H9 (cell line): ENCODE measurements at regions not wholly inside any gene's neighbourhood (a gene's known extent, or its start where the extent isn't known, plus 50 kb on each side); places are given as distances from the start of the nearest gene placed in this dataset.

Experiments
- DNase-seq: peaks from one replicate; pipeline ENCODE4 v3.0.0-alpha.2; 2017
- H2AFZ ChIP-seq: one replicate; pipeline ENCODE4 v1.6.1; 2013; ENCODE audit warnings: mild to moderate bottlenecking, low read length, control low read depth, moderate library complexity
- H2AK5ac ChIP-seq: 2 replicates; pipeline ENCODE4 v1.6.1; 2013; ENCODE audit warnings: low read length, control low read depth, mixed read lengths; ENCODE audit not compliant: insufficient read length
- H2BK120ac ChIP-seq: one replicate; pipeline ENCODE4 v1.6.1; 2013; ENCODE audit warnings: low read depth, mild to moderate bottlenecking, low read length, control low read depth, inconsistent platforms; ENCODE audit not compliant: poor library complexity, severe bottlenecking
- H2BK12ac ChIP-seq: 2 replicates; pipeline ENCODE4 v1.6.1; 2013; ENCODE audit warnings: low read length, control low read depth, mixed read lengths, low read depth; ENCODE audit not compliant: insufficient read length
- H2BK15ac ChIP-seq: 2 replicates; pipeline ENCODE4 v1.6.1; 2013; ENCODE audit warnings: low read depth, low read length, control low read depth
- H2BK20ac ChIP-seq: one replicate; pipeline ENCODE4 v1.6.1; 2013; ENCODE audit warnings: low read depth, mild to moderate bottlenecking, low read length, control low read depth, inconsistent platforms; ENCODE audit not compliant: poor library complexity, severe bottlenecking
- H2BK5ac ChIP-seq: 2 replicates; pipeline ENCODE4 v1.6.1; 2013; ENCODE audit warnings: low read length, control low read depth, mixed read lengths; ENCODE audit not compliant: insufficient read length
- H3K14ac ChIP-seq: 2 replicates; pipeline ENCODE4 v1.6.1; 2013; ENCODE audit warnings: low read length, control low read depth; ENCODE audit not compliant: insufficient read depth
- H3K18ac ChIP-seq: 2 replicates; pipeline ENCODE4 v1.6.1; 2013; ENCODE audit warnings: low read depth, mild to moderate bottlenecking, mixed read lengths, low read length, control low read depth; ENCODE audit not compliant: insufficient read length
- H3K23ac ChIP-seq: 2 replicates; pipeline ENCODE4 v1.6.1; 2013; ENCODE audit warnings: low read length, control low read depth, mixed read lengths, low read depth; ENCODE audit not compliant: insufficient read length
- H3K23me2 ChIP-seq: 2 replicates; pipeline ENCODE4 v1.6.1; 2013; ENCODE audit warnings: low read depth, mild to moderate bottlenecking, mixed read lengths, low read length, control low read depth; ENCODE audit not compliant: insufficient read length, poor library complexity, severe bottlenecking
- H3K27ac ChIP-seq: 2 replicates; pipeline ENCODE4 v1.5.1; 2013; ENCODE audit warnings: low read length, control low read depth, mixed read lengths, low read depth; ENCODE audit not compliant: insufficient read length
- H3K27me3 ChIP-seq: 2 replicates; pipeline ENCODE4 v1.6.1; 2013; ENCODE audit warnings: low read length, control low read depth, inconsistent platforms; ENCODE audit not compliant: insufficient read depth
- H3K4ac ChIP-seq: 2 replicates; pipeline ENCODE4 v1.6.1; 2013; ENCODE audit warnings: low read depth, mild to moderate bottlenecking, control low read depth, inconsistent platforms, low read length, moderate library complexity
- H3K4me1 ChIP-seq: 2 replicates; pipeline ENCODE4 v1.6.1; 2013; ENCODE audit warnings: low read length, control low read depth, inconsistent platforms; ENCODE audit not compliant: insufficient read depth
- H3K4me2 ChIP-seq: 2 replicates; pipeline ENCODE4 v1.6.1; 2013; ENCODE audit warnings: low read length, control low read depth, mixed read lengths; ENCODE audit not compliant: insufficient read length, insufficient read depth
- H3K56ac ChIP-seq: 2 replicates; pipeline ENCODE4 v1.6.1; 2013; ENCODE audit warnings: low read depth, mild to moderate bottlenecking, mixed read lengths, low read length, control low read depth; ENCODE audit not compliant: insufficient read length
- H3K79me1 ChIP-seq: 2 replicates; pipeline ENCODE4 v1.6.1; 2013; ENCODE audit warnings: low read depth, mild to moderate bottlenecking, moderate library complexity, low read length, control low read depth, inconsistent platforms; ENCODE audit not compliant: insufficient read depth, poor library complexity, severe bottlenecking
- H3K79me2 ChIP-seq: 2 replicates; pipeline ENCODE4 v1.6.1; 2013; ENCODE audit warnings: low read length, control low read depth, inconsistent platforms; ENCODE audit not compliant: insufficient read depth
- H3K9ac ChIP-seq: 2 replicates; pipeline ENCODE4 v1.6.1; 2013; ENCODE audit warnings: low read length, control low read depth, mixed read lengths; ENCODE audit not compliant: insufficient read length; ENCODE audit errors: extremely low read depth
- H3K9me3 ChIP-seq: one replicate; pipeline ENCODE4 v1.6.1; 2013; ENCODE audit warnings: low read depth, low read length, inconsistent platforms; ENCODE audit not compliant: control insufficient read depth
- H3T11ph ChIP-seq: one replicate; pipeline ENCODE4 v1.6.1; 2013; ENCODE audit warnings: mild to moderate bottlenecking, low read length, control low read depth, inconsistent platforms
- H4K20me1 ChIP-seq: one replicate; pipeline ENCODE4 v1.6.1; 2013; ENCODE audit not compliant: control insufficient read depth, insufficient read length, insufficient read depth
- H4K5ac ChIP-seq: 2 replicates; pipeline ENCODE4 v1.6.1; 2013; ENCODE audit warnings: low read depth, mild to moderate bottlenecking, mixed read lengths, low read length, control low read depth; ENCODE audit not compliant: insufficient read length
- H4K8ac ChIP-seq: replicated peaks from 2 replicates; pipeline ENCODE4 v1.6.1; 2013; ENCODE audit warnings: low read length, control low read depth, mixed read lengths, low read depth; ENCODE audit not compliant: insufficient read length
- H4K91ac ChIP-seq: 2 replicates; pipeline ENCODE4 v1.6.1; 2013; ENCODE audit warnings: low read depth, mild to moderate bottlenecking, moderate library complexity, mixed read lengths, low read length, control low read depth; ENCODE audit not compliant: insufficient read length
- H3K27ac Mint-ChIP-seq, 3 experiments: 2 replicates in 2 of 3; 3 replicates in 1 of 3; pipeline ENCODE4 v1.8.0; 2020 to 2021; ENCODE audit warnings: mixed read lengths in 3 of 3, mild to moderate bottlenecking in 1 of 3, moderate library complexity in 1 of 3
- H3K27me3 Mint-ChIP-seq: 2 replicates; pipeline ENCODE4 v1.8.0; 2021; ENCODE audit warnings: low read depth, mild to moderate bottlenecking, moderate library complexity, mixed read lengths
- H3K36me3 Mint-ChIP-seq, 3 experiments: 2 replicates in 2 of 3; 3 replicates in 1 of 3; pipeline ENCODE4 v1.8.0; 2020 to 2021; ENCODE audit warnings: low read depth in 3 of 3, mixed read lengths in 3 of 3; ENCODE audit not compliant: insufficient read depth in 1 of 3
- H3K4me1 Mint-ChIP-seq, 2 experiments: 2 replicates each; pipeline ENCODE4 v1.8.0; 2020; ENCODE audit warnings: mixed read lengths in 2 of 2
- H3K4me3 Mint-ChIP-seq, 2 experiments: 2 replicates in 1 of 2; 3 replicates in 1 of 2; pipeline ENCODE4 v1.8.0; 2020 to 2021; ENCODE audit warnings: mild to moderate bottlenecking in 2 of 2, mixed read lengths in 2 of 2, moderate library complexity in 1 of 2
- H3K9me3 Mint-ChIP-seq, 2 experiments: 2 replicates in 1 of 2; 3 replicates in 1 of 2; pipeline ENCODE4 v1.8.0; 2020; ENCODE audit warnings: mild to moderate bottlenecking in 2 of 2, mixed read lengths in 2 of 2, moderate library complexity in 1 of 2
- WGBS: extraction: QIAGEN DNeasy Blood & Tissue Kit; methylation state at CpG from one replicate; pipeline ENCODE4 v1.1.7; 2013; ENCODE audit warnings: missing lambda C conversion rate, low lambda C conversion rate, mixed read lengths; ENCODE audit not compliant: insufficient read length; ENCODE audit errors: extremely low coverage; 5-methylcytosine and 5-hydroxymethylcytosine counted together
- TF ChIP-seq, protein P1 (sequence below): fragments of 200-600 bp; sonication (generic); conservative IDR thresholded peaks from 3 replicates; pipeline ENCODE4 v1.8.0; 2021; ENCODE audit warnings: antibody characterized with exemption, mild to moderate bottlenecking

DNA sequence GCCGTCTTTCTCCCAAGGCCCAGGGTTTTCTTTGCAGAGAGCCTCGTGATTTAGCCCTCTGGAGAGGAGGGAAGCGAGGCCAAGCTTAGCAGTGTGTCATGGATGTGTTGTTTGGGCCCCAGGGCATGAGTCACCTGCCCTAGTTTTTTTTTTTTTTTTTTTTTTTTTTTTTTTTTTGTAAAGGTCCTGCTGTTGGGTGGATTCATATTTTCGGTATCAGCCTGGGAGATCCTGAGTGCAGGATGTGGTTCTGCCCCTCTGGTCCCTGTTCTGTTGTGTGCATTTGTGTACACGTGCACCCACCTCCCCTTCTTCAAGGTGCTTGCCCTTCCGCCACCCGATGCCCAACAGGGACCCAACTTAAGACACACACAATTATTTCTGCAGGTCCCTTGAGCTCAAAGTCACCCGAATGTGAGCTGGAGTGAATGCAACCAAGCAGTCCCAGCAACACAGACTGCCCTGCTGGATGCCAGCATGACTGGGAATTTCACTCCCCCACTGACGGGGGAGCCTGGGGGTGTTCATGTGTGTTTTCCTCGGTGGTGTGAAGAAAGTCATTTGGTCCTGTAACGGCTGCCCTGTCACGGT, 265.8 kb upstream of the TNRC6C start:
- no peak overlapping the region for H3K18ac ChIP-seq
- H3K14ac ChIP-seq, result no peak overlapping the region
- H3K9me3 Mint-ChIP-seq, result no peaks in the 10 kb centered on the region
- TF ChIP-seq, protein P1, sequence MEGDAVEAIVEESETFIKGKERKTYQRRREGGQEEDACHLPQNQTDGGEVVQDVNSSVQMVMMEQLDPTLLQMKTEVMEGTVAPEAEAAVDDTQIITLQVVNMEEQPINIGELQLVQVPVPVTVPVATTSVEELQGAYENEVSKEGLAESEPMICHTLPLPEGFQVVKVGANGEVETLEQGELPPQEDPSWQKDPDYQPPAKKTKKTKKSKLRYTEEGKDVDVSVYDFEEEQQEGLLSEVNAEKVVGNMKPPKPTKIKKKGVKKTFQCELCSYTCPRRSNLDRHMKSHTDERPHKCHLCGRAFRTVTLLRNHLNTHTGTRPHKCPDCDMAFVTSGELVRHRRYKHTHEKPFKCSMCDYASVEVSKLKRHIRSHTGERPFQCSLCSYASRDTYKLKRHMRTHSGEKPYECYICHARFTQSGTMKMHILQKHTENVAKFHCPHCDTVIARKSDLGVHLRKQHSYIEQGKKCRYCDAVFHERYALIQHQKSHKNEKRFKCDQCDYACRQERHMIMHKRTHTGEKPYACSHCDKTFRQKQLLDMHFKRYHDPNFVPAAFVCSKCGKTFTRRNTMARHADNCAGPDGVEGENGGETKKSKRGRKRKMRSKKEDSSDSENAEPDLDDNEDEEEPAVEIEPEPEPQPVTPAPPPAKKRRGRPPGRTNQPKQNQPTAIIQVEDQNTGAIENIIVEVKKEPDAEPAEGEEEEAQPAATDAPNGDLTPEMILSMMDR, result no peak
- H3K9me3 ChIP-seq, result no peaks in the 10 kb centered on the region
- H3K4me2 ChIP-seq, result no peak overlapping the region
- no peaks in the 10 kb centered on the region for H3K79me1 ChIP-seq
- H3K36me3 Mint-ChIP-seq, result no peaks in the 10 kb centered on the region
- peak; percentile 24 for DNase-seq
- H4K5ac ChIP-seq, result no peak overlapping the region
- peaks cover 10% of the 10 kb centered on the region for H3K23me2 ChIP-seq
- H2BK20ac ChIP-seq, result no peak overlapping the region
- no peak overlapping the region for H3K27ac ChIP-seq
- H4K8ac ChIP-seq, result no peak overlapping the region
- H2BK15ac ChIP-seq, result no peak overlapping the region
- H2AK5ac ChIP-seq, result no peak overlapping the region
- no peak overlapping the region for H2BK12ac ChIP-seq
- H3K4ac ChIP-seq, result no peak overlapping the region
- no CpG with 5 or more reads among the region's 12 CpGs for WGBS
- peaks cover 43 to 45% of the 10 kb centered on the region in 2 experiments for H3K4me1 Mint-ChIP-seq
- no peaks in the 10 kb centered on the region for H3K4me1 ChIP-seq
- H4K91ac ChIP-seq, result no peak overlapping the region
- H2AFZ ChIP-seq, result no peak overlapping the region
- no peak overlapping the region for H3T11ph ChIP-seq
- no peak overlapping the region for H3K4me3 Mint-ChIP-seq
- H3K9ac ChIP-seq, result no peak overlapping the region
- no peaks in the 10 kb centered on the region for H4K20me1 ChIP-seq
- no peak overlapping the region for H2BK5ac ChIP-seq
- H3K27me3 ChIP-seq, result peaks cover 2% of the 10 kb centered on the region; the same call in 1 of the 2 replicates
- no peaks in the 10 kb centered on the region for H3K79me2 ChIP-seq
- no peak overlapping the region for H3K27ac Mint-ChIP-seq
- no peak overlapping the region for H3K23ac ChIP-seq
- H3K27me3 Mint-ChIP-seq, result peaks cover 59% of the 10 kb centered on the region
- no peak overlapping the region for H2BK120ac ChIP-seq
- no peak overlapping the region for H3K56ac ChIP-seq
